ENCODE measurements at regions not wholly inside any gene's neighbourhood (a gene's known extent, or its start where the extent isn't known, plus 50 kb on each side); places are given as distances from the start of the nearest gene placed in this dataset.
"Not testable (repeated sequence)": the region's sequence is repeated elsewhere in the genome, so short reads cannot be mapped to it uniquely, and the experiment has no call there.

GRCh38 chr22:25344366-25344765, 124.9 kb downstream of the CRYBB2 start:
- not testable (repeated sequence) for TF ChIP-seq CTCF (IDR thresholded peaks at IDR 0.05); POLR2A (IDR thresholded peaks at IDR 0.05); POLR2AphosphoS5 (IDR thresholded peaks at IDR 0.05; ENCODE audit: insufficient read depth in 1 of 2, low read depth in 1 of 2)

All from vagina (tissue), 2 donors.